HG03060 (cell line): ENCODE measurements at regions not wholly inside any gene's neighbourhood (a gene's known extent, or its start where the extent isn't known, plus 50 kb on each side); places are given as distances from the start of the nearest gene placed in this dataset.
"Not testable (repeated sequence)": the region's sequence is repeated elsewhere in the genome, so short reads cannot be mapped to it uniquely, and the experiment has no call there.

ENCODE experiments used
- ATAC-seq: cut with Tn5 transposase; IDR thresholded peaks from one replicate; pipeline ENCODE4 v1.9.1; 2021; ENCODE audit warnings: low read depth, moderate number of reproducible peaks; ENCODE audit not compliant: unreplicated experiment

GRCh38 chr3:59374818-59375211, 325.0 kb upstream of the CFAP20DC start:
- peak; percentile 100 for ATAC-seq

GRCh38 chr3:59374091-59374817, 324.4 kb upstream of the CFAP20DC start:
- ATAC-seq, result no peak

GRCh38 chr3:59372346-59372745, 322.5 kb upstream of the CFAP20DC start:
- no peak for ATAC-seq

GRCh38 chr3:59368900-59369675, 319.3 kb upstream of the CFAP20DC start:
- ATAC-seq, result no peak

- ATAC-seq, result no peak
Observed at GRCh38 chr3:59367150-59367549, 317.3 kb upstream of the CFAP20DC start.

GRCh38 chr3:59366218-59366617, 316.4 kb upstream of the CFAP20DC start:
- no peak for ATAC-seq

GRCh38 chr3:59364496-59364895, 314.7 kb upstream of the CFAP20DC start:
- ATAC-seq, result no peak

- not testable (repeated sequence) for ATAC-seq
Observed at GRCh38 chr3:59360312-59360711, 310.5 kb upstream of the CFAP20DC start.

- no peak for ATAC-seq
Observed at GRCh38 chr3:59341459-59341858, 291.6 kb upstream of the CFAP20DC start.

- no peak for ATAC-seq
Observed at GRCh38 chr3:59339818-59340217, 290.0 kb upstream of the CFAP20DC start.

- no peak for ATAC-seq
Observed at GRCh38 chr3:59338934-59339333, 289.1 kb upstream of the CFAP20DC start.

GRCh38 chr3:59335338-59335737, 285.5 kb upstream of the CFAP20DC start:
- ATAC-seq, result no peak

GRCh38 chr3:59334585-59334984, 284.8 kb upstream of the CFAP20DC start:
- no peak for ATAC-seq

GRCh38 chr3:59327376-59327808, 277.6 kb upstream of the CFAP20DC start:
- no peak for ATAC-seq

- no peak for ATAC-seq
Observed at GRCh38 chr3:59326246-59327024, 276.6 kb upstream of the CFAP20DC start.

- ATAC-seq, result no peak
Observed at GRCh38 chr3:59321881-59322540, 272.2 kb upstream of the CFAP20DC start.

GRCh38 chr3:59320080-59320479, 270.3 kb upstream of the CFAP20DC start:
- ATAC-seq, result no peak

- no peak for ATAC-seq
Observed at GRCh38 chr3:59319442-59319841, 269.6 kb upstream of the CFAP20DC start.

- ATAC-seq, result no peak
Observed at GRCh38 chr3:59318881-59319280, 269.1 kb upstream of the CFAP20DC start.

GRCh38 chr3:59317386-59317785, 267.6 kb upstream of the CFAP20DC start:
- ATAC-seq, result no peak
